ENCODE measurements at regions not wholly inside any gene's neighbourhood (a gene's known extent, or its start where the extent isn't known, plus 50 kb on each side); places are given as distances from the start of the nearest gene placed in this dataset.
A peak's percentile ranks its signal among the peaks of the same experiment; 100 is the strongest.

DNA sequence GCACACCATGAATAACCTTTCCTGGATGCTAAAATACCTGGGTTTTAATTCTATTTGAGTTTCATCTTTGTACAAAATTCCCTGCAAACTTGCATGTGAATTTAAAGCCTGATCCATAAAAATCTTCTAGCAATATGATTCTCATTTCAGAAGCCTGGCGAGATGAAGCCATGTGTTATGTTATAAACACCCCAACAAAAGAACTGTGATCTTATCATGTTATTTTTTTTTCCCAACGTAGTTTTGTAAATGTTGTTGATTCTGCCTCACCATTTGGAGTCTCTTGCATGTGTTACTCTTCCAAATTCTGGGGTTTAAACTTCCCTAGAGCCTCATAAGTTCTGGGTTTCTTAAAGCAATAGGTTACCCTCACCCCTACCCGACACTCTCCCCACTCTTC, 428.1 kb upstream of the DPH6 start:
- DNase-seq (ENCODE audit: low spot score) (no peak), ATAC-seq (ENCODE audit: low read depth) (no peak)
- Histone ChIP-seq H3K9me3 (ENCODE audit: severe bottlenecking) (peaks cover 2% of the 10 kb centered on the region), H3K36me3 (ENCODE audit: low read depth) (no peaks in the 10 kb centered on the region), H3K27me3 (ENCODE audit: insufficient read depth, poor library complexity, severe bottlenecking) (peaks cover 3% of the 10 kb centered on the region), H3K4me1 (ENCODE audit: insufficient read depth, poor library complexity, severe bottlenecking) (no peaks in the 10 kb centered on the region), H3K27ac (ENCODE audit: poor library complexity, severe bottlenecking) (no peak overlapping the region), H3K4me3 (ENCODE audit: severe bottlenecking) (no peak overlapping the region)
- TF ChIP-seq, protein P1, sequence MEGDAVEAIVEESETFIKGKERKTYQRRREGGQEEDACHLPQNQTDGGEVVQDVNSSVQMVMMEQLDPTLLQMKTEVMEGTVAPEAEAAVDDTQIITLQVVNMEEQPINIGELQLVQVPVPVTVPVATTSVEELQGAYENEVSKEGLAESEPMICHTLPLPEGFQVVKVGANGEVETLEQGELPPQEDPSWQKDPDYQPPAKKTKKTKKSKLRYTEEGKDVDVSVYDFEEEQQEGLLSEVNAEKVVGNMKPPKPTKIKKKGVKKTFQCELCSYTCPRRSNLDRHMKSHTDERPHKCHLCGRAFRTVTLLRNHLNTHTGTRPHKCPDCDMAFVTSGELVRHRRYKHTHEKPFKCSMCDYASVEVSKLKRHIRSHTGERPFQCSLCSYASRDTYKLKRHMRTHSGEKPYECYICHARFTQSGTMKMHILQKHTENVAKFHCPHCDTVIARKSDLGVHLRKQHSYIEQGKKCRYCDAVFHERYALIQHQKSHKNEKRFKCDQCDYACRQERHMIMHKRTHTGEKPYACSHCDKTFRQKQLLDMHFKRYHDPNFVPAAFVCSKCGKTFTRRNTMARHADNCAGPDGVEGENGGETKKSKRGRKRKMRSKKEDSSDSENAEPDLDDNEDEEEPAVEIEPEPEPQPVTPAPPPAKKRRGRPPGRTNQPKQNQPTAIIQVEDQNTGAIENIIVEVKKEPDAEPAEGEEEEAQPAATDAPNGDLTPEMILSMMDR (IDR thresholded peaks at IDR 0.05; ENCODE audit: poor library complexity, severe bottlenecking), result no peak

DNA sequence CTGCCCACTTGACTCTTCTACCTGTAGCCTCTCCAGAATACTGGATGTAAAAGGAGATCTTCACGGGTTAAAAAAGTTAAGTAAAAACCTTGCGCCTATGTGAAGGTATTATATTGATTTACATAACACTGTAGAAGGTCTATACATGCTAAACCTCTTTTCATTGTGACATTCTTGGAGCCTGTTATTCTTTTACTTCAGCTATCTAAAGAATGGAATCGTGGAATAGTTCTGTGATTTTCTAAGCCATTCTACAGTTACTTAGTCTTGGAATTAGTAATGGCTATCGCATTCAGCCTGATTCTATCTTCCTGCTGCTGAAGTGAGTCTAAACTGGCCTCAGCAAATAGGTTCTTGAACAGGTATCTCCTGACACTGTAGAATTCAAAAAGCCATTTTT, 430.0 kb upstream of the DPH6 start:
- Histone ChIP-seq H3K27ac (ENCODE audit: poor library complexity, severe bottlenecking) (no peak overlapping the region), H3K36me3 (ENCODE audit: low read depth) (no peaks in the 10 kb centered on the region), H3K4me3 (ENCODE audit: severe bottlenecking) (no peak overlapping the region), H3K4me1 (ENCODE audit: insufficient read depth, poor library complexity, severe bottlenecking) (no peaks in the 10 kb centered on the region), H3K9me3 (ENCODE audit: severe bottlenecking) (peaks cover 2% of the 10 kb centered on the region), H3K27me3 (ENCODE audit: insufficient read depth, poor library complexity, severe bottlenecking) (peaks cover 3% of the 10 kb centered on the region)
- DNase-seq (ENCODE audit: low spot score) (no peak), ATAC-seq (ENCODE audit: low read depth) (no peak)
- TF ChIP-seq, protein P1 (IDR thresholded peaks at IDR 0.05; ENCODE audit: poor library complexity, severe bottlenecking), result no peak

DNA sequence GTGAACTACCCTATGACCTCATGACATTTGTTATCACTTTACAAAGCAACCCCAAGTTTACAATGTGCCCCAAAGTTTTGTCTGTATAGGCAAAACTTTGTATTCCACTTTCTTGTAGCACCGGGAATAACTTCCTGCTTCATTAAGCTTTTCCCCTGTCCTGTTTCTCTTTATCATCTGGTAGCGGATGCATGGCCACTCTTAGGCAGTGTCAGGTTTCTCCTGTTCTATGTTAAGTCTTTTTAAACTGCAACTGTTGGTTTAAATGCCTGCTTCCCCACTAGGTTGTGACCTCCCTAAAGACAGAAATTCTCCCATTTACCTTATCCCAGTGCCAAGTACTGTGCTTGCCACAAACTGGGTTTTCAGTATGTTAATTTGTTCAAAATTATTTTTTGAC, 433.6 kb upstream of the DPH6 start:
- Histone ChIP-seq H3K36me3 (ENCODE audit: low read depth) (no peaks in the 10 kb centered on the region), H3K9me3 (ENCODE audit: severe bottlenecking) (peaks cover 2% of the 10 kb centered on the region), H3K4me3 (ENCODE audit: severe bottlenecking) (no peak overlapping the region), H3K4me1 (ENCODE audit: insufficient read depth, poor library complexity, severe bottlenecking) (no peaks in the 10 kb centered on the region), H3K27me3 (ENCODE audit: insufficient read depth, poor library complexity, severe bottlenecking) (peaks cover 3% of the 10 kb centered on the region), H3K27ac (ENCODE audit: poor library complexity, severe bottlenecking) (no peak overlapping the region)
- TF ChIP-seq, protein P1 (IDR thresholded peaks at IDR 0.05; ENCODE audit: poor library complexity, severe bottlenecking), result no peak
- ATAC-seq (ENCODE audit: low read depth) (no peak), DNase-seq (ENCODE audit: low spot score) (no peak)

DNA sequence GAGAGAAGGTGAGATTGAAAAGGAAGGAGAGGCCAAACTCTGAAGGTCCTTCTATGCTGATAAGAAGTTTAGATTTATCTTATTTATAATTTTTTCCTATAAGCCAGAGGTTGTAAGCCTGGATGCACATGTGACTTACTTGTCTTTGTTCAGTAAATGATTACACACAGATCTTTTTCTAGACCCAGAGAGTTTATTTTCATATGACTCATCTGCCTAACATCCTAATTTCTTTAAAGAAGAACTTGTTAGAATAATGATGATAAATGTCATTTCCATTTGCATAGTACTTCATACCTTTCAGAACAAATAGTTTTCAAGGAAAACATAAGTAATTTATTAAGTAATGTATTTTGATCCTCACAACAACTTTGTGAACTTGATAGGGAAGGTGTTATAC, 434.8 kb upstream of the DPH6 start:
- Histone ChIP-seq H3K9me3 (ENCODE audit: severe bottlenecking) (no peaks in the 10 kb centered on the region), H3K4me3 (ENCODE audit: severe bottlenecking) (no peak overlapping the region), H3K27me3 (ENCODE audit: insufficient read depth, poor library complexity, severe bottlenecking) (peaks cover 3% of the 10 kb centered on the region), H3K4me1 (ENCODE audit: insufficient read depth, poor library complexity, severe bottlenecking) (no peaks in the 10 kb centered on the region), H3K36me3 (ENCODE audit: low read depth) (no peaks in the 10 kb centered on the region), H3K27ac (ENCODE audit: poor library complexity, severe bottlenecking) (no peak overlapping the region)
- TF ChIP-seq, protein P1 (IDR thresholded peaks at IDR 0.05; ENCODE audit: poor library complexity, severe bottlenecking), result no peak
- ATAC-seq (ENCODE audit: low read depth) (0 out of 3 replicates have a peak, but pooled peaks have one; percentile 27), DNase-seq (ENCODE audit: low spot score) (no peak)

DNA sequence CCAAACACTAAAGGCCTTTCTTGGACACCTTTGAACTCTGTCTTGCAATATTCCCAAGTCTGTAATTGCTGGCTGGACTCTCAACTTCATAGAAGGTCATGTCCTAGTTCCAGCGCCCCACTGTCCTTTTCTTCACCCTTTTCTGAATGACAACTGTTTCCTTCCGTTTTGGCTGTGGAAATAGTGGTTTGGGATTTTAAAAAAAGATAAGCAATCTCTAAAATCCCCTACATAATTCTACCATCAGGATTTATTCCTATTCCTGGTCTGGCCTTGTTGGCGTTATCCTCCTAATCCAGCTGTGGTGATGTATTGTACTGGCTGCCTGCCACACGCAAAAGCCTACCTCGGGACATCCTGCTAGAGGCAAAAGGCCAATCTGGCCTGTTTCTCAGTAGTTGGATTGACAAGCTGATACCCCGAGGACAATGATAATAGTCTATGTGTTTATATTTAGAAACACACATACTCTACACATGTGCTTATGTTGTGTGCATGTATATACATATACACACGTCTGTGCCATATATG, 440.3 kb upstream of the DPH6 start:
- DNase-seq (ENCODE audit: low spot score) (no peak), ATAC-seq (ENCODE audit: low read depth) (no peak)
- H3K36me3 ChIP-seq (ENCODE audit: low read depth), result no peaks in the 10 kb centered on the region
- TF ChIP-seq, protein P1 (IDR thresholded peaks at IDR 0.05; ENCODE audit: poor library complexity, severe bottlenecking), result no peak
- H3K4me3 ChIP-seq (ENCODE audit: severe bottlenecking), result no peak overlapping the region
- no peak overlapping the region for H3K27ac ChIP-seq (ENCODE audit: poor library complexity, severe bottlenecking)
- H3K27me3 ChIP-seq (ENCODE audit: insufficient read depth, poor library complexity, severe bottlenecking), result no peaks in the 10 kb centered on the region
- no peaks in the 10 kb centered on the region for H3K4me1 ChIP-seq (ENCODE audit: insufficient read depth, poor library complexity, severe bottlenecking)
- H3K9me3 ChIP-seq (ENCODE audit: severe bottlenecking), result no peaks in the 10 kb centered on the region
